AG04450 (cell line): ENCODE measurements at regions not wholly inside any gene's neighbourhood (a gene's known extent, or its start where the extent isn't known, plus 50 kb on each side); places are given as distances from the start of the nearest gene placed in this dataset.

Experiments
- CTCF ChIA-PET: fragments of 300-600, 350-600 bp; formaldehyde crosslinking; extraction: SDS; loops from one replicate; lab custom pipeline; 2022; ENCODE audit warnings: antibody characterized with exemption, inconsistent platforms; lab: Charles Lee
- POLR2A ChIA-PET: fragments of 350-600 bp; formaldehyde crosslinking; extraction: SDS; loops from one replicate; lab custom pipeline; 2021; ENCODE audit warnings: antibody characterized with exemption, inconsistent platforms; lab: Yijun Ruan, JAX
- DNase-seq: peaks from one replicate; pipeline ENCODE4 v3.0.0-alpha.2; 2011; ENCODE audit warnings: low read depth, low spot score
- H3K27ac ChIP-seq: one replicate; pipeline ENCODE4 v1.5.1; 2012; ENCODE audit warnings: low read depth, low read length, control low read depth
- H3K27me3 ChIP-seq: one replicate; pipeline ENCODE4 v1.6.0; 2012; ENCODE audit warnings: low read length; ENCODE audit not compliant: control insufficient read depth, insufficient read depth
- H3K4me3 ChIP-seq: 2 replicates; pipeline ENCODE4 v1.5.1; 2011; ENCODE audit warnings: mild to moderate bottlenecking, low read depth, low read length, control low read depth
- H3K9me3 ChIP-seq: 2 replicates; pipeline ENCODE4 v1.5.1; 2012; ENCODE audit warnings: low read length; ENCODE audit not compliant: control insufficient read depth, insufficient read depth
- CTCF ChIP-seq: IDR thresholded peaks from 2 replicates; pipeline ENCODE4 v1.5.1; 2011; ENCODE audit warnings: low read depth, low read length, control low read depth, inconsistent platforms

GRCh38 chr7:17056491-17057142 is 174.8 kb upstream of the AGR3 start:
- peak overlapping the region; percentile 48 for H3K27ac ChIP-seq
- H3K9me3 ChIP-seq: peaks cover 4% of the 10 kb centered on the region; the same call in 1 of the 2 replicates
- no peaks in the 10 kb centered on the region for H3K27me3 ChIP-seq
- no peak overlapping the region for H3K4me3 ChIP-seq
- DNase-seq: peak; percentile 20
- no peak for TF ChIP-seq CTCF
- ChIA-PET POLR2A (no interaction called here), CTCF (no interaction called here)

GRCh38 chr7:17057143-17057509 is 175.3 kb upstream of the AGR3 start:
- Histone ChIP-seq H3K9me3 (peaks cover 4% of the 10 kb centered on the region; the same call in 1 of the 2 replicates), H3K27me3 (no peaks in the 10 kb centered on the region), H3K4me3 (no peak overlapping the region), H3K27ac (peak overlapping the region; percentile 48)
- ChIA-PET POLR2A (interaction anchor here (0.6 kb wide), 1 partner anchor 241 kb away, joined by 3 read pairs; the partner anchor contains the start of gene AHR), CTCF (interaction anchor here (0.5 kb wide), 1 partner anchor 74 kb away, joined by 5 read pairs; no protein-coding TSS in a partner anchor)
- no peak for DNase-seq
- TF ChIP-seq CTCF: no peak

GRCh38 chr7:17058568-17058967 is 176.8 kb upstream of the AGR3 start:
- DNase-seq: no peak
- Histone ChIP-seq H3K9me3 (no peaks in the 10 kb centered on the region), H3K27me3 (no peaks in the 10 kb centered on the region), H3K4me3 (no peak overlapping the region), H3K27ac (no peak overlapping the region)
- POLR2A ChIA-PET: no interaction called here
- no peak for TF ChIP-seq CTCF
- CTCF ChIA-PET: interaction anchor here (0.6 kb wide), 1 partner anchor 19 kb away, joined by 3 read pairs; no protein-coding TSS in a partner anchor

GRCh38 chr7:17060051-17060450 is 178.3 kb upstream of the AGR3 start:
- Histone ChIP-seq H3K9me3 (no peaks in the 10 kb centered on the region), H3K27ac (no peak overlapping the region), H3K27me3 (no peaks in the 10 kb centered on the region), H3K4me3 (no peak overlapping the region)
- CTCF ChIA-PET: no interaction called here
- no peak for DNase-seq
- TF ChIP-seq CTCF: no peak
- POLR2A ChIA-PET: no interaction called here

GRCh38 chr7:17061443-17061842 is 179.7 kb upstream of the AGR3 start:
- DNase-seq: no peak
- Histone ChIP-seq H3K4me3 (no peak overlapping the region), H3K27ac (no peak overlapping the region), H3K9me3 (peaks cover 4% of the 10 kb centered on the region; the same call in 1 of the 2 replicates), H3K27me3 (no peaks in the 10 kb centered on the region)
- ChIA-PET POLR2A (no interaction called here), CTCF (interaction anchor here (0.7 to 4.1 kb wide), 3 partner anchors 13 to 94 kb away, joined by 3 to 48 read pairs (median 3); no protein-coding TSS in a partner anchor)
- TF ChIP-seq CTCF: no peak
